ENCODE measurements at regions not wholly inside any gene's neighbourhood (a gene's known extent, or its start where the extent isn't known, plus 50 kb on each side); places are given as distances from the start of the nearest gene placed in this dataset.

- DNase-seq: no peak
These were observed 350.1 kb downstream of the MYCN start for GRCh38 chr2:16290311-16291020.

- DNase-seq: no peak
These were observed 348.2 kb downstream of the MYCN start for GRCh38 chr2:16288371-16289112.

- DNase-seq: no peak
These were observed 347.5 kb downstream of the MYCN start for GRCh38 chr2:16287831-16288230.

- DNase-seq: no peak
These were observed 346.9 kb downstream of the MYCN start for GRCh38 chr2:16287281-16287680.

- DNase-seq: no peak
These were observed 345.6 kb downstream of the MYCN start for GRCh38 chr2:16285813-16286510.

- DNase-seq: no peak
These were observed 344.7 kb downstream of the MYCN start for GRCh38 chr2:16284941-16285625.

GRCh38 chr2:16283071-16283850 lies 342.9 kb downstream of the MYCN start:
- no peak for DNase-seq

GRCh38 chr2:16282511-16282910 lies 342.2 kb downstream of the MYCN start:
- no peak for DNase-seq

- DNase-seq: no peak
These were observed 341.3 kb downstream of the MYCN start for GRCh38 chr2:16281451-16282335.

GRCh38 chr2:16280081-16280480 lies 339.7 kb downstream of the MYCN start:
- no peak for DNase-seq

GRCh38 chr2:16279641-16280040 lies 339.3 kb downstream of the MYCN start:
- no peak for DNase-seq

- DNase-seq: no peak
These were observed 338.8 kb downstream of the MYCN start for GRCh38 chr2:16279201-16279570.

GRCh38 chr2:16278421-16279200 lies 338.3 kb downstream of the MYCN start:
- DNase-seq: no peak

GRCh38 chr2:16277117-16277516 lies 336.8 kb downstream of the MYCN start:
- DNase-seq: no peak

- no peak for DNase-seq
These were observed 335.3 kb downstream of the MYCN start for GRCh38 chr2:16275661-16276060.

GRCh38 chr2:16275131-16275530 lies 334.8 kb downstream of the MYCN start:
- no peak for DNase-seq

- no peak for DNase-seq
These were observed 332.8 kb downstream of the MYCN start for GRCh38 chr2:16273111-16273510.

- DNase-seq: no peak
These were observed 331.9 kb downstream of the MYCN start for GRCh38 chr2:16272038-16272788.

- DNase-seq: no peak
These were observed 331.0 kb downstream of the MYCN start for GRCh38 chr2:16271231-16271896.

All from CD4-positive, alpha-beta T cell treated with Interleukin-17A for 4 hours (primary cell).